Thyroid gland (tissue), 4 donors: ENCODE measurements at regions not wholly inside any gene's neighbourhood (a gene's known extent, or its start where the extent isn't known, plus 50 kb on each side); places are given as distances from the start of the nearest gene placed in this dataset.

Experiments used
- POLR2A ChIP-seq, 2 donors: fragments of 450-650 bp; IDR thresholded peaks; one replicate each; pipeline ENCODE4 v1.6.1; 2017; ENCODE audit warnings: antibody characterized with exemption in 2 of 2, mild to moderate bottlenecking in 2 of 2, moderate library complexity in 1 of 2
- TF ChIP-seq, protein P1 (sequence below), 6 experiments: fragments of 200-600 bp in 3 of 6; fragments of 450-650 bp in 3 of 6; sonication (generic) in 3 of 6; IDR thresholded peaks; one replicate each; pipeline ENCODE4 v1.5.1; 2016 to 2019; ENCODE audit warnings: antibody characterized with exemption in 6 of 6, mild to moderate bottlenecking in 2 of 6, inconsistent platforms in 1 of 6, moderate library complexity in 1 of 6

DNA sequence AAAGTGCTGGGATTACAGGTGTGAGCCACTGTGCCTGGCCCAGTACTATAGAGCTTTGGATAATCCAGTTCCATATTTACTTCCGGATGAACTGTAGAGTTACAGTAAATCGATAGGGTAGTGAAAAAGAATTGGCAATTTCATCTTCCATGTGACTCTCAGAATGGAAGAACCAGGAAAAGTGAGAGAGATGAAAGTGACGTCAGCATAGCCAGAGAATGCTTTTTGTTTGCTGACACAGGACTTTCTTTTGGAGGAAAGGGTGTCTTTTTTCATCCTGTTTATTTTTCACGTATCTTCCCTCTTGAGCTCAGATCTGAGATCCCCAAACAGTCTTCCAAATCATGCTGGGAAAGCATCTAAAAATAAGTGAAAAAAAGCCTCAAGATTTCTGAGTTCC lies 91.2 kb upstream of the KCNAB1 start:
- TF ChIP-seq, protein P1, sequence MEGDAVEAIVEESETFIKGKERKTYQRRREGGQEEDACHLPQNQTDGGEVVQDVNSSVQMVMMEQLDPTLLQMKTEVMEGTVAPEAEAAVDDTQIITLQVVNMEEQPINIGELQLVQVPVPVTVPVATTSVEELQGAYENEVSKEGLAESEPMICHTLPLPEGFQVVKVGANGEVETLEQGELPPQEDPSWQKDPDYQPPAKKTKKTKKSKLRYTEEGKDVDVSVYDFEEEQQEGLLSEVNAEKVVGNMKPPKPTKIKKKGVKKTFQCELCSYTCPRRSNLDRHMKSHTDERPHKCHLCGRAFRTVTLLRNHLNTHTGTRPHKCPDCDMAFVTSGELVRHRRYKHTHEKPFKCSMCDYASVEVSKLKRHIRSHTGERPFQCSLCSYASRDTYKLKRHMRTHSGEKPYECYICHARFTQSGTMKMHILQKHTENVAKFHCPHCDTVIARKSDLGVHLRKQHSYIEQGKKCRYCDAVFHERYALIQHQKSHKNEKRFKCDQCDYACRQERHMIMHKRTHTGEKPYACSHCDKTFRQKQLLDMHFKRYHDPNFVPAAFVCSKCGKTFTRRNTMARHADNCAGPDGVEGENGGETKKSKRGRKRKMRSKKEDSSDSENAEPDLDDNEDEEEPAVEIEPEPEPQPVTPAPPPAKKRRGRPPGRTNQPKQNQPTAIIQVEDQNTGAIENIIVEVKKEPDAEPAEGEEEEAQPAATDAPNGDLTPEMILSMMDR (IDR thresholded peaks at IDR 0.05), result no peak
- TF ChIP-seq POLR2A (IDR thresholded peaks at IDR 0.05), result no peak
